ENCODE measurements at regions not wholly inside any gene's neighbourhood (a gene's known extent, or its start where the extent isn't known, plus 50 kb on each side); places are given as distances from the start of the nearest gene placed in this dataset.

- no peak for TF ChIP-seq CTCF (IDR thresholded peaks at IDR 0.05)
- no peak for TF ChIP-seq POLR2A (IDR thresholded peaks at IDR 0.05)
These were observed 221.1 kb downstream of the RDH14 start for GRCh38 chr2:18339326-18339725.
